Astrocyte (in vitro differentiated cells and primary cell): ENCODE measurements at regions not wholly inside any gene's neighbourhood (a gene's known extent, or its start where the extent isn't known, plus 50 kb on each side); places are given as distances from the start of the nearest gene placed in this dataset.

ENCODE experiments used
- CTCF ChIP-seq: IDR thresholded peaks from 2 replicates; pipeline ENCODE4 v1.5.1; 2011; ENCODE audit warnings: low read depth, mild to moderate bottlenecking, inconsistent platforms, low read length, moderate library complexity; ENCODE audit not compliant: insufficient read depth
- EZH2 ChIP-seq: IDR thresholded peaks from 2 replicates; pipeline ENCODE4 v1.6.1; 2012; ENCODE audit warnings: mild to moderate bottlenecking, low read length, inconsistent platforms; ENCODE audit not compliant: insufficient read depth

GRCh38 chr5:96278981-96279380 is 154.1 kb downstream of the PCSK1 start:
- TF ChIP-seq CTCF: no peak
- no peak for TF ChIP-seq EZH2
